ENCODE measurements at regions not wholly inside any gene's neighbourhood (a gene's known extent, or its start where the extent isn't known, plus 50 kb on each side); places are given as distances from the start of the nearest gene placed in this dataset.

GRCh38 chr16:77555126-77555525 is 120.3 kb upstream of the ADAMTS18 start:
- Histone ChIP-seq H3K4me1 (ENCODE audit: insufficient read depth, low read length, poor library complexity, severe bottlenecking) (no peaks in the 10 kb centered on the region), H2AFZ (ENCODE audit: low read length) (no peak overlapping the region), H3K9me3 (ENCODE audit: insufficient read depth, low read depth, low read length) (no peaks in the 10 kb centered on the region), H3K27me3 (ENCODE audit: insufficient read depth, low read length, poor library complexity, severe bottlenecking) (peaks cover 36% of the 10 kb centered on the region), H3K9me2 (replicated peaks; ENCODE audit: low read depth, low read length) (no peaks in the 10 kb centered on the region), H3K4me2 (ENCODE audit: low read depth, low read length, poor library complexity, severe bottlenecking) (no peak overlapping the region), H3K79me2 (ENCODE audit: insufficient read depth, low read length) (no peaks in the 10 kb centered on the region), H4K20me1 (ENCODE audit: insufficient read depth, low read length, poor library complexity, severe bottlenecking) (no peaks in the 10 kb centered on the region), H3F3A (ENCODE audit: low read depth) (no peaks in the 10 kb centered on the region), H3K9ac (ENCODE audit: low read depth, low read length, poor library complexity, severe bottlenecking) (no peak overlapping the region), H3K36me3 (ENCODE audit: insufficient read depth, low read length) (no peaks in the 10 kb centered on the region), H3K4me3 (ENCODE audit: low read length, poor library complexity, severe bottlenecking) (no peak overlapping the region)
- TF ChIP-seq CTCF (conservative IDR thresholded peaks at IDR 0.05; ENCODE audit: low read length) (no peak), EZH2phosphoT487 (IDR thresholded peaks at IDR 0.05; ENCODE audit: borderline replicate concordance) (no peak)

GRCh38 chr16:77555791-77556190 is 121.0 kb upstream of the ADAMTS18 start:
- no peak overlapping the region for H3K4me2 ChIP-seq (ENCODE audit: low read depth, low read length, poor library complexity, severe bottlenecking)
- H3K36me3 ChIP-seq (ENCODE audit: insufficient read depth, low read length), result no peaks in the 10 kb centered on the region
- H3K9ac ChIP-seq (ENCODE audit: low read depth, low read length, poor library complexity, severe bottlenecking), result no peak overlapping the region
- no peaks in the 10 kb centered on the region for H4K20me1 ChIP-seq (ENCODE audit: insufficient read depth, low read length, poor library complexity, severe bottlenecking)
- no peaks in the 10 kb centered on the region for H3K9me3 ChIP-seq (ENCODE audit: insufficient read depth, low read depth, low read length)
- no peaks in the 10 kb centered on the region for H3F3A ChIP-seq (ENCODE audit: low read depth)
- no peak overlapping the region for H3K4me3 ChIP-seq (ENCODE audit: low read length, poor library complexity, severe bottlenecking)
- H2AFZ ChIP-seq (ENCODE audit: low read length), result no peak overlapping the region
- no peak for TF ChIP-seq CTCF (conservative IDR thresholded peaks at IDR 0.05; ENCODE audit: low read length)
- TF ChIP-seq EZH2phosphoT487 (IDR thresholded peaks at IDR 0.05; ENCODE audit: borderline replicate concordance), result no peak
- no peaks in the 10 kb centered on the region for H3K9me2 ChIP-seq (replicated peaks; ENCODE audit: low read depth, low read length)
- H3K79me2 ChIP-seq (ENCODE audit: insufficient read depth, low read length), result no peaks in the 10 kb centered on the region
- H3K4me1 ChIP-seq (ENCODE audit: insufficient read depth, low read length, poor library complexity, severe bottlenecking), result peaks cover under 1% of the 10 kb centered on the region
- peaks cover 36% of the 10 kb centered on the region for H3K27me3 ChIP-seq (ENCODE audit: insufficient read depth, low read length, poor library complexity, severe bottlenecking)

GRCh38 chr16:77556201-77556873 is 121.5 kb upstream of the ADAMTS18 start:
- Histone ChIP-seq H3K4me3 (ENCODE audit: low read length, poor library complexity, severe bottlenecking) (no peak overlapping the region), H3F3A (ENCODE audit: low read depth) (no peaks in the 10 kb centered on the region), H2AFZ (ENCODE audit: low read length) (no peak overlapping the region), H3K4me1 (ENCODE audit: insufficient read depth, low read length, poor library complexity, severe bottlenecking) (peaks cover 6% of the 10 kb centered on the region), H3K9me2 (replicated peaks; ENCODE audit: low read depth, low read length) (no peaks in the 10 kb centered on the region), H3K79me2 (ENCODE audit: insufficient read depth, low read length) (no peaks in the 10 kb centered on the region), H3K9me3 (ENCODE audit: insufficient read depth, low read depth, low read length) (no peaks in the 10 kb centered on the region), H4K20me1 (ENCODE audit: insufficient read depth, low read length, poor library complexity, severe bottlenecking) (no peaks in the 10 kb centered on the region), H3K4me2 (ENCODE audit: low read depth, low read length, poor library complexity, severe bottlenecking) (no peak overlapping the region), H3K27me3 (ENCODE audit: insufficient read depth, low read length, poor library complexity, severe bottlenecking) (peaks cover 36% of the 10 kb centered on the region), H3K9ac (ENCODE audit: low read depth, low read length, poor library complexity, severe bottlenecking) (no peak overlapping the region), H3K36me3 (ENCODE audit: insufficient read depth, low read length) (no peaks in the 10 kb centered on the region)
- TF ChIP-seq CTCF (conservative IDR thresholded peaks at IDR 0.05; ENCODE audit: low read length) (no peak), EZH2phosphoT487 (IDR thresholded peaks at IDR 0.05; ENCODE audit: borderline replicate concordance) (no peak)

Data from Loucy (cell line).